ENCODE measurements at regions not wholly inside any gene's neighbourhood (a gene's known extent, or its start where the extent isn't known, plus 50 kb on each side); places are given as distances from the start of the nearest gene placed in this dataset.

DNA sequence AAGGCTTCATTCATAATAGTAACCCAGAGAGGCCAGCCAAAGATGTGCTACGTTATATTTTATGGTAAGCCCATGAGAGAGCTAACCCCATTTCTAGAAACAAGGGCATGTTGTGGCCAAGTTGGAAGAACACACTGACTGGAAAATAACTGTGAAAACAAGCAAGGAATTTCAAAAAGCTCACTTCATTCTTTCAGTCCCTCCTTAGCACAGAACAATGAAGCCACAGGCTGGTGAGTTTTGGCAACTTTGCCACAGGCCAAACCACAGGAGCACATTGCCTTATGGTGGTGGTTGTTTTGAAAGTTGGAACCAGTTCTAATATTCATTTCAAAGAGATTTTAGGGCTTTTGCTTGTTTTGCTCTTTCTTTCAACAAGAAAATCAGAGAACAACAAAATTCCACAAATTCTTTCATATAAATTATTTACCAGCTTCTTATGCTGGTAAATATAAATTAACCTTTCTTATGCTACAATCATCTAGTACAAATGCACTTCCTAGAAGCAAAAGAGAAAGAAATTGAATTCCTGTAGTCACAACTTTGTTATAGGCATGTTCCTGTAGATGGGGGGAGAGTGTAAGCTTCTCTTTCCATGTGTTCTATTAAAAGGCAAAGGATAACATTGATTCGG, 225.4 kb upstream of the RFX3 start:
- H3K4me2 ChIP-seq (ENCODE audit: low read depth, low read length), result no peak overlapping the region
- peaks cover 15% of the 10 kb centered on the region for H3K4me1 ChIP-seq (ENCODE audit: insufficient read depth, low read length)
- H3K9me3 ChIP-seq (ENCODE audit: low read length), result no peaks in the 10 kb centered on the region
- ATAC-seq (no peak), DNase-seq (ENCODE audit: low spot score) (peak; percentile 3), FAIRE-seq (no peak)
- TF ChIP-seq HCFC1 (IDR thresholded peaks at IDR 0.05; ENCODE audit: low read depth, low read length) (no peak), SOX13 (IDR thresholded peaks at IDR 0.05) (no peak), SOX13 (CRISPR knock-in tag; conservative IDR thresholded peaks at IDR 0.05 in 1 of 2, IDR thresholded peaks at IDR 0.05 in 1 of 2) (peak in 1 of 2 experiments; percentile 9; a peak in 1 of 4 replicates), MEF2D (CRISPR knock-in tag; IDR thresholded peaks at IDR 0.05) (no peak), ZNF7 (CRISPR knock-in tag; IDR thresholded peaks at IDR 0.05) (no peak), ZIK1 (CRISPR knock-in tag; IDR thresholded peaks at IDR 0.05; ENCODE audit: borderline replicate concordance, low read depth) (no peak), NR2F2 (IDR thresholded peaks at IDR 0.05; ENCODE audit: borderline replicate concordance, low read depth) (no peak)
- ChIA-PET POLR2A (no interaction called here), CTCF (ENCODE audit: low intra/inter-chr PET ratio, low total read pairs) (no interaction called here)
- H3K27ac ChIP-seq (ENCODE audit: extremely low read length, insufficient read depth, low read length), result no peak overlapping the region
- no peak overlapping the region for H3K9ac ChIP-seq (ENCODE audit: insufficient read depth, low read depth, low read length)
- WGBS (ENCODE audit: low lambda C conversion rate), result 17% methylated on average over 2 of the region's 2 CpGs
- in situ Hi-C loops (cut with HindIII; ENCODE audit: extremely low pct_ligation_motif_present, low pct_unique_long_range_greater_than_20kb) (no loop called here), intact Hi-C loops (cut with micrococcal nuclease; ENCODE audit: unreplicated experiment) (no loop called here)
- H3K79me2 ChIP-seq (ENCODE audit: insufficient read depth, low read length), result no peaks in the 10 kb centered on the region
- no peaks in the 10 kb centered on the region for H3K36me3 ChIP-seq (replicated peaks in 1 of 2; ENCODE audit: control insufficient read depth in 1 of 2, insufficient read depth in 2 of 2, low read length in 2 of 2)
- no peak overlapping the region for H3K4me3 ChIP-seq (replicated peaks in 1 of 3; ENCODE audit: insufficient read depth in 1 of 3, low read depth in 2 of 3, low read length in 3 of 3)
- no peak overlapping the region for H2AFZ ChIP-seq (ENCODE audit: low read length)
- no peaks in the 10 kb centered on the region for H4K20me1 ChIP-seq (ENCODE audit: insufficient read depth, low read length)
- BruUV-seq (replicated peaks), result no TSS peak
- no peaks in the 10 kb centered on the region for H3K27me3 ChIP-seq (ENCODE audit: control insufficient read depth in 1 of 2, insufficient read depth in 2 of 2, low read length in 2 of 2)

DNA sequence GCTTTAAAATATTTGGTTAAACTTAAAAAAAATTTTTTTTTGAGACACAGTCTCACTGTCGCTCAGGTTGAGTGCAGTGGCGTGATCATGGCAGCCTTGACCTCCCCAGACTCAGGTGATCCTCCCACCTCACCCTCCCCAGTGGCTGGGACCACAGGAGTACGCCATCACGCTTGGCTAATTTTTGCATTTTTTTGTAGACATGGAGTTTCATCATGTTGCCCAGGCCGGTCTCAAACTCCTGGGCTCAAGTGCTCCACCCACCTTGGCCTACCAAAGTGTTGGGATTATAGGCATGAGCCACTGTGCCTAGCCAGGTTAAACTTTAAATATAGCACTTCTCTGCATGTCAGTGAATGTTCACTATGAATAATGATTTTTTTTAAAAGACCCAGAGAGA, 224.5 kb upstream of the RFX3 start:
- Histone ChIP-seq H3K27ac (ENCODE audit: extremely low read length, insufficient read depth, low read length) (no peak overlapping the region), H3K27me3 (ENCODE audit: control insufficient read depth in 1 of 2, insufficient read depth in 2 of 2, low read length in 2 of 2) (no peaks in the 10 kb centered on the region), H3K36me3 (replicated peaks in 1 of 2; ENCODE audit: control insufficient read depth in 1 of 2, insufficient read depth in 2 of 2, low read length in 2 of 2) (no peaks in the 10 kb centered on the region), H4K20me1 (ENCODE audit: insufficient read depth, low read length) (no peaks in the 10 kb centered on the region), H3K79me2 (ENCODE audit: insufficient read depth, low read length) (no peaks in the 10 kb centered on the region), H3K9ac (ENCODE audit: insufficient read depth, low read depth, low read length) (no peak overlapping the region), H3K4me1 (ENCODE audit: insufficient read depth, low read length) (peaks cover 15% of the 10 kb centered on the region), H3K9me3 (ENCODE audit: low read length) (no peaks in the 10 kb centered on the region), H3K4me2 (ENCODE audit: low read depth, low read length) (no peak overlapping the region), H3K4me3 (replicated peaks in 1 of 3; ENCODE audit: insufficient read depth in 1 of 3, low read depth in 2 of 3, low read length in 3 of 3) (no peak overlapping the region), H2AFZ (ENCODE audit: low read length) (no peak overlapping the region)
- ChIA-PET POLR2A (no interaction called here), CTCF (ENCODE audit: low intra/inter-chr PET ratio, low total read pairs) (no interaction called here)
- DNase-seq (ENCODE audit: low spot score) (no peak), FAIRE-seq (no peak), ATAC-seq (no peak)
- in situ Hi-C loops (cut with HindIII; ENCODE audit: extremely low pct_ligation_motif_present, low pct_unique_long_range_greater_than_20kb), result no loop called here
- intact Hi-C loops (cut with micrococcal nuclease; ENCODE audit: unreplicated experiment), result no loop called here
- no TSS peak for BruUV-seq (replicated peaks)
- TF ChIP-seq NR1H2 (CRISPR knock-in tag; IDR thresholded peaks at IDR 0.05; ENCODE audit: borderline replicate concordance, low read depth) (no peak), MAZ (IDR thresholded peaks at IDR 0.05; ENCODE audit: borderline replicate concordance, low read depth, low read length) (no peak), MAZ (CRISPR knock-in tag; IDR thresholded peaks at IDR 0.05; ENCODE audit: low read depth) (no peak), DNMT3B (CRISPR knock-in tag; conservative IDR thresholded peaks at IDR 0.05) (no peak), SMYD3 (CRISPR knock-in tag; IDR thresholded peaks at IDR 0.05) (no peak)
- WGBS (ENCODE audit: low lambda C conversion rate), result 36% methylated on average over 5 of the region's 5 CpGs

Data from HepG2 (cell line).